ENCODE measurements at regions not wholly inside any gene's neighbourhood (a gene's known extent, or its start where the extent isn't known, plus 50 kb on each side); places are given as distances from the start of the nearest gene placed in this dataset.
A peak's percentile ranks its signal among the peaks of the same experiment; 100 is the strongest.

- H2AFZ ChIP-seq (ENCODE audit: low read depth, low read length): no peak overlapping the region
- DNase-seq (no peak), ATAC-seq (ENCODE audit: insufficient read depth, low read depth) (no peak)
- H3K4me1 ChIP-seq (ENCODE audit: insufficient read depth, low read length): peaks cover 3% of the 10 kb centered on the region; the same call in 1 of the 2 replicates
- no peaks in the 10 kb centered on the region for H3K36me3 ChIP-seq (ENCODE audit: insufficient read depth, low read length)
- no peak overlapping the region for H3K4me3 ChIP-seq (ENCODE audit: low read depth in 1 of 2, low read length in 2 of 2)
- H3K27me3 ChIP-seq (ENCODE audit: insufficient read depth, low read length, poor library complexity): peaks cover 2% of the 10 kb centered on the region
- no peak overlapping the region for H3K4me2 ChIP-seq (ENCODE audit: insufficient read depth, low read length)
- H3K27ac ChIP-seq (ENCODE audit: low read length): no peak overlapping the region
- no peak overlapping the region for H3K9ac ChIP-seq (ENCODE audit: low read depth, low read length)
- H3K79me2 ChIP-seq (ENCODE audit: insufficient read depth, low read length): no peaks in the 10 kb centered on the region
- H3K9me3 ChIP-seq (ENCODE audit: insufficient read depth, low read length, severe bottlenecking): no peaks in the 10 kb centered on the region
- no peaks in the 10 kb centered on the region for H4K20me1 ChIP-seq (ENCODE audit: insufficient read depth, low read length)
- TF ChIP-seq EZH2 (IDR thresholded peaks at IDR 0.05; ENCODE audit: borderline replicate concordance, low read depth, low read length, severe bottlenecking): no peak
- TF ChIP-seq CTCF (IDR thresholded peaks at IDR 0.05; ENCODE audit: borderline replicate concordance, extremely low read depth, low read length, poor library complexity, severe bottlenecking): no peak
Measured at GRCh38 chr10:17507538-17507937, 53.1 kb upstream of the ST8SIA6 start.

DNA sequence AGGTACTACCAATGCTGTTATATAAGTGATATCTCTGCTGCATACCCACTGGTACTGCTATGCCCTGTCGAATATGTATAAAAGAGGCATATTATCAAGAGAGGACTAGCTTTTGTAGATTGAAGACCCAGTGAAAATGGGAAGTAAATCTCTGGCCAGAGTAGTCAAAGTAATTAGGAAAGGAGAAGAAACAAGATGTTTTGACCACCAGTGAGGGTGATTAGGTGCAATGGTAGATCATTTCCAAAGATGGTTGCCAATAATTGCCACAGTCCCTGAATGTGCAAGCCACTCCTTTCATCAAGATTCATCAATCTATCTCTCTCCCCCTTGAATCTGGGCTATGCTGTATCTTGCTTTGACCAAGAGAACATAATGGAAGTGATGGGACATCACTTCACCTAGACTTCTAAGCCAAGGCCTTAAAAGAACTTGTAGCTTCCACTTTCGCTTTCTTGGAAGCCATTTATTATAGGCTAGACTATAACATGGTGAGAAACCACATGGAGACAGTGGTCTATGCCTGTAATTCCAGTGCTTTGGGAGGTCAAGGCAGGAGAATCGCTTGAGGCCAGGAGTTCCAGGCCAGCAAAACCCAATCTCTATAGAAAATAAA lies 52.6 kb upstream of the ST8SIA6 start:
- no peak overlapping the region for H3K9ac ChIP-seq (ENCODE audit: low read depth, low read length)
- no peak overlapping the region for H2AFZ ChIP-seq (ENCODE audit: low read depth, low read length)
- no peaks in the 10 kb centered on the region for H3K9me3 ChIP-seq (ENCODE audit: insufficient read depth, low read length, severe bottlenecking)
- TF ChIP-seq CTCF (IDR thresholded peaks at IDR 0.05; ENCODE audit: borderline replicate concordance, extremely low read depth, low read length, poor library complexity, severe bottlenecking): no peak
- TF ChIP-seq EZH2 (IDR thresholded peaks at IDR 0.05; ENCODE audit: borderline replicate concordance, low read depth, low read length, severe bottlenecking): no peak
- H3K27me3 ChIP-seq (ENCODE audit: insufficient read depth, low read length, poor library complexity): peaks cover 2% of the 10 kb centered on the region
- H3K79me2 ChIP-seq (ENCODE audit: insufficient read depth, low read length): no peaks in the 10 kb centered on the region
- no peak overlapping the region for H3K27ac ChIP-seq (ENCODE audit: low read length)
- no peaks in the 10 kb centered on the region for H4K20me1 ChIP-seq (ENCODE audit: insufficient read depth, low read length)
- ATAC-seq (ENCODE audit: insufficient read depth, low read depth) (peak; percentile 57; the same call in 2 of the 3 replicates), DNase-seq (no peak)
- H3K4me1 ChIP-seq (ENCODE audit: insufficient read depth, low read length): peaks cover 3% of the 10 kb centered on the region; the same call in 1 of the 2 replicates
- H3K4me3 ChIP-seq (ENCODE audit: low read depth in 1 of 2, low read length in 2 of 2): no peak overlapping the region
- H3K36me3 ChIP-seq (ENCODE audit: insufficient read depth, low read length): no peaks in the 10 kb centered on the region
- H3K4me2 ChIP-seq (ENCODE audit: insufficient read depth, low read length): no peak overlapping the region

DNA sequence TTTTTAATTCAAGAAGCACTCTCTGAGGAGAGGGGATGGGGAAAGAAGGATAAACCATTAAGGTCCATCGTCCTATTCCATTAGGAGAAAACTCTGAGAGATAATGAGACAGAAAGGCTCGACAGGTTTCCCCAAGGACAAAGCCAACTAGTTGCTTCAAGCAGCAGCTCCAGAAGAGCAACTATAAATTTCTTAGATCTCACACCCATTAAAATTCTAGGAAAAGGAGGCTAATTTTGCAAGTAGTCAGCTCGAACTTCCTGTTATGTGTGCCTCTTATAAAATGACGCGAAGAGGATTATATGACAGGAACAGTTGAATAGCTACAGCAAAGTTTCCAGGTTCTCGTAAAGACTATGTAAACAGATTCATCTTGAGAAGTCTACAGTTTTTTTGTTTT lies 52.0 kb upstream of the ST8SIA6 start:
- TF ChIP-seq EZH2 (IDR thresholded peaks at IDR 0.05; ENCODE audit: borderline replicate concordance, low read depth, low read length, severe bottlenecking) (no peak), CTCF (IDR thresholded peaks at IDR 0.05; ENCODE audit: borderline replicate concordance, extremely low read depth, low read length, poor library complexity, severe bottlenecking) (no peak)
- Histone ChIP-seq H3K27ac (ENCODE audit: low read length) (no peak overlapping the region), H3K79me2 (ENCODE audit: insufficient read depth, low read length) (no peaks in the 10 kb centered on the region), H2AFZ (ENCODE audit: low read depth, low read length) (no peak overlapping the region), H3K9ac (ENCODE audit: low read depth, low read length) (no peak overlapping the region), H3K9me3 (ENCODE audit: insufficient read depth, low read length, severe bottlenecking) (no peaks in the 10 kb centered on the region), H3K4me3 (ENCODE audit: low read depth in 1 of 2, low read length in 2 of 2) (no peak overlapping the region), H3K4me1 (ENCODE audit: insufficient read depth, low read length) (peaks cover 3% of the 10 kb centered on the region; the same call in 1 of the 2 replicates), H4K20me1 (ENCODE audit: insufficient read depth, low read length) (no peaks in the 10 kb centered on the region), H3K4me2 (ENCODE audit: insufficient read depth, low read length) (no peak overlapping the region), H3K27me3 (ENCODE audit: insufficient read depth, low read length, poor library complexity) (peaks cover 2% of the 10 kb centered on the region), H3K36me3 (ENCODE audit: insufficient read depth, low read length) (no peaks in the 10 kb centered on the region)
- ATAC-seq (ENCODE audit: insufficient read depth, low read depth) (no peak), DNase-seq (no peak)
